Parathyroid adenoma (tissue), 2 donors: ENCODE measurements at regions not wholly inside any gene's neighbourhood (a gene's known extent, or its start where the extent isn't known, plus 50 kb on each side); places are given as distances from the start of the nearest gene placed in this dataset.
"Not testable (repeated sequence)": the region's sequence is repeated elsewhere in the genome, so short reads cannot be mapped to it uniquely, and the experiment has no call there.

Experiments
- H2AFZ ChIP-seq: fragments of 300-600 bp; sonication (generic); one replicate; pipeline ENCODE4 v1.7.0; 2017; ENCODE audit warnings: antibody characterized with exemption, mild to moderate bottlenecking
- H3K27ac ChIP-seq: fragments of 300-600 bp; sonication (generic); one replicate; pipeline ENCODE4 v1.7.0; 2017
- H3K27me3 ChIP-seq: fragments of 300-600 bp; sonication (generic); one replicate; pipeline ENCODE4 v1.7.0; 2017; ENCODE audit warnings: low read length; ENCODE audit not compliant: control insufficient read depth, insufficient read depth
- H3K36me3 ChIP-seq: fragments of 300-600 bp; sonication (generic); one replicate; pipeline ENCODE4 v1.7.0; 2017; ENCODE audit warnings: low read length; ENCODE audit not compliant: control insufficient read depth, insufficient read depth
- H3K4me1 ChIP-seq: fragments of 300-600 bp; sonication (generic); one replicate; pipeline ENCODE4 v1.7.0; 2017; ENCODE audit warnings: control low read depth
- H3K4me2 ChIP-seq: fragments of 300-600 bp; sonication (generic); one replicate; pipeline ENCODE4 v1.7.0; 2017; ENCODE audit warnings: low read length
- H3K4me3 ChIP-seq: fragments of 300-600 bp; sonication (generic); one replicate; pipeline ENCODE4 v1.7.0; 2017; ENCODE audit warnings: low read depth, low read length
- H3K79me2 ChIP-seq: fragments of 300-600 bp; sonication (generic); one replicate; pipeline ENCODE4 v1.7.0; 2017; ENCODE audit warnings: control low read depth
- H3K9ac ChIP-seq: fragments of 300-600 bp; sonication (generic); one replicate; pipeline ENCODE4 v1.7.0; 2017; ENCODE audit warnings: mild to moderate bottlenecking
- H3K9me3 ChIP-seq: fragments of 300-600 bp; sonication (generic); one replicate; pipeline ENCODE4 v1.7.0; 2017; ENCODE audit warnings: low read length; ENCODE audit not compliant: control insufficient read depth
- CTCF ChIP-seq: fragments of 300-600 bp; sonication (generic); IDR thresholded peaks from one replicate; pipeline ENCODE4 v1.7.0; 2017; ENCODE audit warnings: antibody characterized with exemption, mild to moderate bottlenecking
- donor health status: primary hyperparathyroidism.

GRCh38 chr16:16982614-16983013 is 488.1 kb downstream of the XYLT1 start:
- TF ChIP-seq CTCF, result no peak
- Histone ChIP-seq H3K27ac (no peak overlapping the region), H3K9ac (no peak overlapping the region), H3K36me3 (no peaks in the 10 kb centered on the region), H3K4me2 (no peak overlapping the region), H3K9me3 (no peaks in the 10 kb centered on the region), H3K27me3 (no peaks in the 10 kb centered on the region), H3K4me3 (no peak overlapping the region), H3K4me1 (no peaks in the 10 kb centered on the region), H2AFZ (no peak overlapping the region), H3K79me2 (no peaks in the 10 kb centered on the region)

DNA sequence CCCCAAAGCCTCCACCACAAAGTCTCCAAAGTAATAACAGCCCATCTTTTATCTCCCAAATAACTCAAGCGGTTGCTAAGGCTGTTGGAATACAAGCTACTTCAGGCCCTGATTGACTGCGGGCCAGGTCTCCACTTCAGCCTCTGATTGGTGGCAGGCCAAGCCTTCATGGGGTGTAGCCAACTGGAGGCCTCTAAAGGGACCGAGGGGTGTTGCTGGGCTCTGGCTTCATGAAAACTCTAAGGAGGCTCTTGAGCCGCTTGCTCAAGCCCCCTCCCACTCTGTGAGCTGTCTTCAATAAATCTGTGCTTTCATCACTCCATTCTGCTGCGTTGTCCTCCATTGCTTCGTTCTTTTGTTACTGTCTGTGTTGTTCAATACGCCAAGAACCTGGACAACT is 487.2 kb downstream of the XYLT1 start:
- Histone ChIP-seq H3K79me2 (no peaks in the 10 kb centered on the region), H3K9ac (no peak overlapping the region), H3K4me2 (no peak overlapping the region), H3K9me3 (no peaks in the 10 kb centered on the region), H3K27ac (no peak overlapping the region), H3K36me3 (no peaks in the 10 kb centered on the region), H3K27me3 (no peaks in the 10 kb centered on the region), H2AFZ (no peak overlapping the region), H3K4me1 (no peaks in the 10 kb centered on the region), H3K4me3 (no peak overlapping the region)
- no peak for TF ChIP-seq CTCF

DNA sequence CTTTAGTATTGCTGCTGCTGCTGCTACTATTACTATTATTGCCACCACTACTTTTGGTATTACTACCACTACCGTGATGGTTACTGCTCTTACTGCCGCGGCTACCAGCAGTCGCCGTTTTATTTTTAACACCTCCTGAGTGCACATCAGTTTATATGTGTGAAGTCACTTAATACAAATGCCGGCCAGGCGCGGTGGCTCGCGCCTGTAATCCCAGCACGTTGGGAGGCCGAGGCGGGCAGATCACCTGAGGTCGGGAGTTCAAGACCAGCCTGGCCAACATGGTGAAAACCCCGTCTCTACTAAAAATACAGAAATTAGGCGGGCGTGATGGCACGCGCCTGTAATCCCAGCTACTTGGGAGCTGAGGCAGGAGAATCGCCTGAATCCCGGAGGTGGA is 486.7 kb downstream of the XYLT1 start:
- H3K27ac ChIP-seq, H3K36me3 ChIP-seq, H3K9ac ChIP-seq, H3K27me3 ChIP-seq, H3K4me3 ChIP-seq, H3K79me2 ChIP-seq, H3K4me1 ChIP-seq, H3K9me3 ChIP-seq, H2AFZ ChIP-seq, H3K4me2 ChIP-seq: not testable (repeated sequence)

DNA sequence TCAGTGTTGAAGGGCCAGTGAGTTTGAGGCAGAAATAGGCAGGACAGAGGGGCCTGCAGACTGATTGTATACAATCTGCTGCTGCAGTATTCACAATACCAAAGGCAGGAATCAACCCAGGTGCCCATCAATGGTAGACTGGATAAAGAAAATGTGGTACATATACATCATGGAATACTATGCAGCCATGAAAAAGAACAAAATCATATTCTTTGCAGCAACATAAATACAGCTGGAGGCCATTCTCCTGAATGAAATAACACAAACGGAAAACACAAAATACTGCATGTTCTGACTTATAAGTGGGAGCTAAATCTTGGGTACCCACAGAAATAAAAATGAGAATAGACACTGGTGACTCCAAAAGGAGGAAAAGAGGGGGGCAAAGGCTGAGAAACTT is 485.1 kb downstream of the XYLT1 start:
- H3K27me3 ChIP-seq, result no peaks in the 10 kb centered on the region
- TF ChIP-seq CTCF, result no peak
- H3K27ac ChIP-seq, result no peak overlapping the region
- no peak overlapping the region for H2AFZ ChIP-seq
- no peaks in the 10 kb centered on the region for H3K9me3 ChIP-seq
- no peak overlapping the region for H3K4me3 ChIP-seq
- no peaks in the 10 kb centered on the region for H3K79me2 ChIP-seq
- H3K36me3 ChIP-seq, result no peaks in the 10 kb centered on the region
- H3K4me1 ChIP-seq, result no peaks in the 10 kb centered on the region
- H3K4me2 ChIP-seq, result no peak overlapping the region
- H3K9ac ChIP-seq, result no peak overlapping the region

- Histone ChIP-seq H3K4me1 (no peaks in the 10 kb centered on the region), H3K79me2 (no peaks in the 10 kb centered on the region), H3K9me3 (no peaks in the 10 kb centered on the region), H3K27ac (no peak overlapping the region), H3K4me3 (no peak overlapping the region), H3K9ac (no peak overlapping the region), H3K27me3 (no peaks in the 10 kb centered on the region), H3K36me3 (no peaks in the 10 kb centered on the region), H3K4me2 (no peak overlapping the region), H2AFZ (no peak overlapping the region)
- TF ChIP-seq CTCF, result no peak
These were observed 481.8 kb downstream of the XYLT1 start for GRCh38 chr16:16988963-16989362.
